ENCODE measurements at regions not wholly inside any gene's neighbourhood (a gene's known extent, or its start where the extent isn't known, plus 50 kb on each side); places are given as distances from the start of the nearest gene placed in this dataset.

DNA sequence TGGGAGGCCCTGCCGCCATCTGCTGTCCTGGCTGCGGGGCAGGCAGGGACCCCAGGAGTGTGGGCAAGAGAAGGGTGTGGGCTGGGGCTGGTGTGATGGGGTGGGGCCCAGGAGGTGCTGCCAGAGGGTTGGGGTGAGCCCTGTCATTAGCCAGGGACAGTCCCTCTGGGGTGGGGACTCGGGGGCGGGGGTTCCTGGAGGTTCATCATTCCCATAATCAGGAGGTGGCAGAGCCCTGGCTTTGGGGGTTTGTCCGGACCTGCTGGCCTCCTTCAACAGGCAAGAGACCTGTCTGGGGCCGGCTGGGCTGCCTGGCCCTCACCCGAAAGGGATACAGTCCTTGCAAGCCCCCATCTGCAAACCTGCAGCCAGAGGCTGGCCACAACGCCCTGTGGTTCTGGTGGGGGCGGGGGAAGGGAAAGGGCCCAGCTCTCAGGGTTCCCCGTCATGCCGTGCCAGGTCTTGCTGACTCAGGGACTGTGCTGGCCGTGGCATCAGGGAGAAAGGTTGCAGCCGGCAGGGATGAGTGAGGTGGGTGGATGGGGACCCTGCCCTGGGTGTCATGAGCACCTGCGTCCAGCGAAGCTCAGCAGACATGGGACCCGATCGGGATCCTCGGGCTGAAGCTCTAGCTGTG, 65.2 kb downstream of the MRPL36 start:
- TF ChIP-seq, protein P1, sequence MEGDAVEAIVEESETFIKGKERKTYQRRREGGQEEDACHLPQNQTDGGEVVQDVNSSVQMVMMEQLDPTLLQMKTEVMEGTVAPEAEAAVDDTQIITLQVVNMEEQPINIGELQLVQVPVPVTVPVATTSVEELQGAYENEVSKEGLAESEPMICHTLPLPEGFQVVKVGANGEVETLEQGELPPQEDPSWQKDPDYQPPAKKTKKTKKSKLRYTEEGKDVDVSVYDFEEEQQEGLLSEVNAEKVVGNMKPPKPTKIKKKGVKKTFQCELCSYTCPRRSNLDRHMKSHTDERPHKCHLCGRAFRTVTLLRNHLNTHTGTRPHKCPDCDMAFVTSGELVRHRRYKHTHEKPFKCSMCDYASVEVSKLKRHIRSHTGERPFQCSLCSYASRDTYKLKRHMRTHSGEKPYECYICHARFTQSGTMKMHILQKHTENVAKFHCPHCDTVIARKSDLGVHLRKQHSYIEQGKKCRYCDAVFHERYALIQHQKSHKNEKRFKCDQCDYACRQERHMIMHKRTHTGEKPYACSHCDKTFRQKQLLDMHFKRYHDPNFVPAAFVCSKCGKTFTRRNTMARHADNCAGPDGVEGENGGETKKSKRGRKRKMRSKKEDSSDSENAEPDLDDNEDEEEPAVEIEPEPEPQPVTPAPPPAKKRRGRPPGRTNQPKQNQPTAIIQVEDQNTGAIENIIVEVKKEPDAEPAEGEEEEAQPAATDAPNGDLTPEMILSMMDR (conservative IDR thresholded peaks at IDR 0.05): no peak
- TF ChIP-seq EZH2 (IDR thresholded peaks at IDR 0.05; ENCODE audit: low read depth): no peak; the same call in 1 of the 2 replicates

Measured in PC-9 (cell line).